ENCODE measurements at regions not wholly inside any gene's neighbourhood (a gene's known extent, or its start where the extent isn't known, plus 50 kb on each side); places are given as distances from the start of the nearest gene placed in this dataset.
"Not testable (repeated sequence)": the region's sequence is repeated elsewhere in the genome, so short reads cannot be mapped to it uniquely, and the experiment has no call there.

DNA sequence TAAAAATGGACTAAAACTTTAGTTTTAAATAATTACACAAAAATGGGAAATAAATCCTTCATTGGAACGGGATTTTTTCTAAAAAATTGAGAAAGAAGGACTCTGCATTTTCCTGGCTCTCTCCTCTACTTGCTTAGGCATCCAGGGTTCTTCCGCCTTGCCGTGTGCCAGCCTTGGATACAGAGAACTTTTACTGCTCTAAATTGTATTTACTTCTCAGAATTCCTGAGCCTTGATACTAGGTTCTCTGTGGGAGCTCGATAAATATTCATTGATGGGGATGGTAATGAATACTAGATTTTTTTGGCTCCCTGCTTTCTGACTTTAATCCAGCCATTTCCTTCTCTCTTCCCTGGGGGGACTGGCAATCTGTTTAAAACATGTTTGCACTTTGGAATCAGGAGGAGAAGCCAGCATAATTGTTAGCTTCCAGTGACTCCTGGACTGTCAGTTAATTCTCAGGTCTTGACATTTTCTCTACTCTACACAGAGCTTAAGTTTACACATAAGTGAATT lies 746.1 kb upstream of the LRRTM1 start:
- no peak for DNase-seq

GRCh38 chr2:81043681-81044080 lies 739.1 kb upstream of the LRRTM1 start:
- DNase-seq: no peak

GRCh38 chr2:81007104-81007503 lies 702.6 kb upstream of the LRRTM1 start:
- DNase-seq: no peak

DNA sequence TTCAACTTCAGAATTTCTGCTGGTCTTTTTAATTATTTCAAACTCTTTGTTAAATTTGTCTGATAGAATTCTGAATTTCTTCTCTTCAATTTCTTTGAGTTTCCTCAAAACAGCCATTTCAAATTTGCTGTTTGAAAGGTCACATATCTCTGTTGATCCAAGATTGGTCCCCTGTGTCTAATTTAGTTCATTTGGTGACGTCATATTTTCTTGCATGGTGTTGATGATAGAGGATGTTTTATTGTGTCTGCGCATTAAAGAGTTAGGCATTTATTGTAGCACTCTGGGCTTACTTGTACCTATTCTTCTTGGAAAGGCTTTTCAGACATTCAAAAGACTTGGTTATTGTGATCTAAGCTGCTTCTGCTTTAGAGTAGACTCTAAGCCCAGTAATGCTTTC lies 698.4 kb upstream of the LRRTM1 start:
- no peak for DNase-seq

DNA sequence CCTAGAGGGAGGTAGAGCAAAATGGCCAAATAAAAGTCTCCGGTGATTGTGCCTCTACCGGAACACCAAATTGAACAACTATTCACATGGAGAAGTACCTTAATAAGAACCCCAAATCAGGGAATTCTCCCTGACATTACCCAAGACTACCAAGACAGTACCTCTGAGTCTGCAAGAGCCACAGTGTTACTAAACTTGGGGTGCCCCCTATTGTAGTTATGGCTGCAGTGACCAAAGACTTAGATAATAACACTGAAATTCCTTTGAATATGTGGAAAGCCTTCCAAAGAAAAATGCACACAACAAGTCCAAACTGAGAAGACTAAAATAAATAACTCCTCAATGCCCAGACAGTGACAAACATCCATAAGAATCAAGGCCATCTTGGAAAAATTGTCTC lies 682.9 kb upstream of the LRRTM1 start:
- no peak for DNase-seq

- no peak for DNase-seq
These were observed 665.3 kb upstream of the LRRTM1 start for GRCh38 chr2:80969900-80970299.

DNA sequence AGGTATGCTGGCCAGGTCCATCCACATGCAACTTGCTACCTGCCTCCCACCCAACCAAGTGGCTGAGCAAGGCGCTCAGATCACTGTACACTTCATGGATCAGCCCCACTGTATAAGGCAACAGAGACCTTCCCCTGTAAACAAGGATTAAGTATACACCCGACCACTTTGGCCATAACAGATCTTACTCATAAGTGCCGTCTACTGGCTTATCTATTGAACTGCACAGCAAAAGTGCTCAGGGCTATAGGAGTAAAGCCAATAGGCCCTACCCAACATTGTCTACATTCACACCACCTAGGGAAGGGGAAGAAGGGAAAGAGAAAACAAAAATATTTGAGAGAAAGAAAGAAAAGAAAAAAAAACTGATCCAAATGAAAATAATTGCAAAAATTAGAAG lies 663.9 kb upstream of the LRRTM1 start:
- no peak for DNase-seq

DNA sequence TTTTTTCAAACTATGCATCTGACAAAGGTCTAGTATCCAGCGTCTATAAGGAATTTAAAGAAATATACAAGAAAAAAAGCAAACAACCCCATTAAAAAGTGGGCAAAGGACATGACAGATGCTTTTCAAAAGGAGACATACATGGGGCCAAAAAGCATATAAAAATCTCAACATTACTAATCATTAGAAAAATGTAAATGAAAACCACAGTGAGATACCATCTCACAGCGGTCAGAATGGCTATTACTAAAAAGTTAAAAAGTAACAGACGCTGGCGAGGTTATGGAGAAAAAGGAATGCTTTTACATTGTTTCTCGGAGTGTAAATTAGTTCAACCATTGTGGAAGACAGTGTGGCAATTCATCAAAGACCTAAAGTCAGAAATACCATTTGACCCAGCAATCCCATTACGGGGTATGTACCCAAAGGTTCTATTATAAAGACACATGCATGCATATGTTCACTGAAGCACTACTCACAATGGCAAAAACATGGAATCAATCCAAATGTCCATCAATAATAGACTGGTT lies 643.1 kb upstream of the LRRTM1 start:
- no peak for DNase-seq

GRCh38 chr2:80943487-80943886 lies 638.9 kb upstream of the LRRTM1 start:
- DNase-seq: no peak

GRCh38 chr2:80942766-80943165 lies 638.2 kb upstream of the LRRTM1 start:
- no peak for DNase-seq

DNA sequence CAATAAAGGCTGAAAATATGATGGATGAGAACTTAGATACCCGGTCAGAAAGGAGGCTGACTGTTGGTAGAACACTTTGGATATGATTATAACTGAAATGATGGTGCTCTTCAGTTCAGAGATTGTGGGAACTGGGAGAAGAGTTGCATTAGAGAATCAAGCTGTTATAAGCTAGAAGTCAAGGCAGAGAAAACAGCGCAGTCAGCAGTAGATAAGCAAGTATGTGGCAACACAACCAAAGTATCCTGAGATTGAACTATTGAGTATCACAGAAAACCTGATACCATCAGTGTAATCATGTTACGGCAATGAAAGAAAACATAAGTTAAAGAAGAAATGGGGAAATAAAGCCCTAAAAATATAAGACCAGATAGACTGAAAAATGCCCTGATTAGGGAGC lies 633.9 kb upstream of the LRRTM1 start:
- DNase-seq: no peak

GRCh38 chr2:80931820-80932219 lies 627.3 kb upstream of the LRRTM1 start:
- not testable (repeated sequence) for DNase-seq

GRCh38 chr2:80930777-80931176 lies 626.2 kb upstream of the LRRTM1 start:
- DNase-seq: no peak

DNA sequence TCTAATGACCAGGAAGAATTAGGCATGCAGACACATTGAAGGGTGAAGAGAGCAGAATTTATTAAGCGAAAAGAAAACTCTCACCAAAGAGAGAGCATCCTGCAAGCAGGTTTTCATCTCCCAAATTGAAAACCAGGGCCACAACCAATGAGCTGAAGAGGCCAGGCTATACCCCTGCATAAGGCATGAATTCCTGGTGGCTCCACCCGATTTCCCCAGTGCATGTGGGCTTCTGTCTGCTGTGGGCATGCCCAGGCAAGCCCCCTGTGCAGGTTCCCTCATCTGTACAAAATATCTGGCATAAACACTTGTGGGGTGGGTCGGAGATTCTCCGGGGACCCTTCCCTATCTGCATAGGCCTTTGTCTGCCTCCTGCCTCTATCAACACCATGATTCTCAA lies 621.6 kb upstream of the LRRTM1 start:
- no peak for DNase-seq

- no peak for DNase-seq
These were observed 592.0 kb upstream of the LRRTM1 start for GRCh38 chr2:80896576-80896975.

DNA sequence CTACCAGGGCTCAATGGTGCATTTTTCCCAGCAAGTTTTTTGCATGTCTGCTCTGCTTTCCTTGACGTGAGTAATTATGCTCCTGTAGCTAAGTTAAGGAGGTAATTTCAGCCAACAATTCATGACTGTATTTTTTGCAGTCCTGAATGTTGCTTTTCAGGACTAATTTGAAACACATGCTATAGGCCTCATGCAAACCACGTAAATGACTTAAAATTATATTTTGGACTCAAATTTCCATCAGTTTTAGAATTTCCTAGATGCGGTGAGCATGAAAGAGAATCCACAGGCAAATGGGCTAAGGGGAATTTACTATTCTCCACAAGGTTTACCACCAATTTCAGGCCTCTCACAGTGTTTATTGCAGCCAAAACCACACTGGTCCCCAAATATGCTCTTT lies 589.9 kb upstream of the LRRTM1 start:
- no peak for DNase-seq

GRCh38 chr2:80893711-80894110 lies 589.2 kb upstream of the LRRTM1 start:
- no peak for DNase-seq

DNA sequence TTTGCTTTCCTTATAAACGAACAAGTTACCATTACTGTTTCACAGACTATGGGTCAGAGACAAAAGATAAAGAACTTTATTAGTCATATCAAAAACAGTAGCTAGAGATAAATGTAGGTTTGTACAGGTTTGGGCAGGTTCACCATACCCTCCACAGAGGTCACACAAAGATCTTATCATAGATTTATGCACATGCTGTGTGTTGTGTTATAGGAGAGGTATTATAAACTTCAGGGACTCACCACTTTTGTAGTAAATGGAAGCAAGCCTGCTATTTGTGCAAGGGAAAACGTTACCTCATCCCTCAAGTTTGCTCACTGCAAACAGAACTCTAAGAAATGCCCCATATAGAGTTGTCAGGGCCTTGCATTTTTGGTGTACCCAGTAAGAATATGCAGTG lies 584.5 kb upstream of the LRRTM1 start:
- no peak for DNase-seq

DNA sequence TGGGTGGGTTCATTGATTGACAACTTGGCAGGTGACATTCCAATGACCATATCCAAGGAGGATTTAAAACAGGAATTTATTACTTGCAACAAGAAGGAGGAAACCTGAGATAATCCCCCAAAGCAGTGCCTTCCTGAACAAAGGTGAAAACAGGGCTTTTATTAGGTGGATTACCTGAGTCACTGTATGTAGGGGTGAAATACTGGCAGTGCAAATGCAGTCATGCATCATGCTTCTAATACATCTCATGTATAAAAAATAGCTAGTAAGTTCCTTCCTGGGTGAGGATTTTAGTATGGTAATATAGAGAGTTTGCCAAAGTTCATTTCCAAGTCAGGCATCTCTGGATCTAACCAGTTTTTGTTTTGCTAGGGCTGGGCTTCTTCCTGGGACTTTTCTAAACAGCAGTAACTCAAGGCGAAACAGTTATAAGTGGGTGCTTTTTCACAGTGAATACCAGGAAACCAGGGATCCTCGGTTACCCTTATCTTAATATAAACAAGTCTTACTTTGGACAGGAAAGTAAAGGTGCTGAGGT lies 583.4 kb upstream of the LRRTM1 start:
- no peak for DNase-seq

GRCh38 chr2:80874374-80874773 lies 569.8 kb upstream of the LRRTM1 start:
- DNase-seq: no peak

- no peak for DNase-seq
These were observed 565.4 kb upstream of the LRRTM1 start for GRCh38 chr2:80869858-80870438.

- no peak for DNase-seq
These were observed 558.7 kb upstream of the LRRTM1 start for GRCh38 chr2:80863147-80863714.

- DNase-seq: no peak
These were observed 554.4 kb upstream of the LRRTM1 start for GRCh38 chr2:80858965-80859364.

DNA sequence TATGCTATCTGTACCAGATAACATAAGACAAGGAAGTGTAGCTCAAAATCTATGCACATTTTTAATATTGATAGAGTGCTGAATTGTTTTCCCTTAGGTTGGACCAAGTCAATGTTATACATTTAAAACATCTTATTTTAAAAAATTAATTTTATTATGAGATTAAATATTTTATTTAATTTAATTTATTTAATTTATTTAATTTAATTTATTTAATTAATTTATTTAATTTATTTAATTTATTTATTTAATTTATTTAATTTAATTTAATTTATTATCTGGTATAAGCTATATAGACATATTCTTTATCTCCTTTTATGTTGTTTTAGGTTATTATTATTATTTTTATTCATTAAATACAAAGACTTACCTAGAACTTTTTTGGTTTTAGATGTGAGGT lies 551.7 kb upstream of the LRRTM1 start:
- DNase-seq: no peak

DNA sequence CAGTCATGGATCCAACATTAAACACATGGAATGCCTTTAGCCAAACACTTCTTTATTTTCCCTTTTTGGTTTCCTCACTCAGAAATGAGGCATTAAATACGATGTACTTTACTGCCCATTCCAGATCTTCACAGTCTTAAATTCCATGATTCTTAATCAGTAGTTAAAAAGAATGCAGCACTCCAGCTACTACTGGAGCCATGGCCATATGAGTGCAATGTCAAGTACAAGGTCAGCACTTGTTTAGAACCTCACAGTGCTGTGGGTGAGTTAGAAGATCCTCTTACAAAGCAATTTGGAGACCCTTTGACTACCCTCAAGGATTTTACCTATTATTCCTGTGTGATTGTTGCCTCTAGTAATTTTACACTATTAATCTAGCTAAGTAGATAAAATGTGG lies 550.3 kb upstream of the LRRTM1 start:
- no peak for DNase-seq

Data from NCI-H2081 treated with DMSO at 0.1 percent for 48 hours (cell line).